ENCODE measurements at regions not wholly inside any gene's neighbourhood (a gene's known extent, or its start where the extent isn't known, plus 50 kb on each side); places are given as distances from the start of the nearest gene placed in this dataset.
"Not testable (repeated sequence)": the region's sequence is repeated elsewhere in the genome, so short reads cannot be mapped to it uniquely, and the experiment has no call there.

DNA sequence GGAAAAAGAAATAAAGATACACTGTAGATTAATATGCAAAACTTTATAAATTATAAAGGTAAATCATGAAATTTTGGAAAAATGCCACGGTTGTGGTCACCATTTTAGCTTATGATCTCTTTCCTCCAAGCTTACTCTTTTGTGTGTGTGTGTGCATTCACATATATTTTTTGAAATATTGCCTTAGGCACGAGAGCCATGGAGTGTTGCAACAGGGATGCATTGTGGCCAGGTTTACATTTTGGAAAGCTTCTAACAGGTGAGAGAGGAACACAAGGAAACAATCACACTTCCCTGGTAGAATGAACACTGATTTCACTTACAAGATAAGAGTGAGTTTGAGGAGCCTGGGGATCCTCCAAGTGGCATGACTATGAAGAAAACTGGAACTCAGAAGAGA is 214.5 kb upstream of the TENT5A start:
- DNase-seq (ENCODE audit: low spot score), result no peak

DNA sequence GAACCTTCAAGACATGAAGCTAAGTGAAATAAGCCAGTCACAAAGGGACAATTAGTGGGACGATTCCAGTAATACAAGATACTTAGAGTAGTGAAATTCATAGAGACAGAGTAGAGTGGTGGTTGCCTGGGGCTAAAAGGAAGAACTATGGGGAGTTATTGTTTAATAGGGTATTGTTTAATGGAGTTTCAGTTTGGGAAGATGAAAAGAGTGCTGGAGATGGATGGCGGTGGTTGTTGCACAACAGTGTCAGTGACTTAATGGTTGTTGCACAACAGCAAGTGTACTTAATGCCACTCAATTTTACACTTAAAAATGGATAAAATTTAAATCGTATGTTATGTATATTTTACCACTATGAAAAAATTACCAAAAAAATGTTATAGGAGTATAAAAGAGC is 209.7 kb upstream of the TENT5A start:
- DNase-seq (ENCODE audit: low spot score), result no peak

DNA sequence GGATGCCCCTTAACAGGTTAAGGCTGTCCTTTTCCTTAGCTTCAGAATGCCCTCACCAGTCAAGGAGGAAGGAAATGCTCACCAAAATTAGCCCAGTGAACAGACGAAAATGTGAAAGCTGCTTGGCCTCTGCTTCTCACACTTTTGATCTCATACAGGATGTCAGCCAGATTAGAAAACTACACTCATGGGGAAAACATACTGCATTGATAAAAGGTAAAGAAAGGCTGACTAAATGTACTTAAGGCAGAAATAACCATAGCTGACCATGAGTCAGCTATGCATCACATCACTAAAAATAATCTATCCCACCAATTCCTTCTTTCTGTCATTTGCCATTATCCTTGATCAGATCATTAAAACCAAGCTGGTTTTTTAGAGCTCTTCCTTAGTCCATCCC is 198.4 kb upstream of the TENT5A start:
- no peak for DNase-seq (ENCODE audit: low spot score)

DNA sequence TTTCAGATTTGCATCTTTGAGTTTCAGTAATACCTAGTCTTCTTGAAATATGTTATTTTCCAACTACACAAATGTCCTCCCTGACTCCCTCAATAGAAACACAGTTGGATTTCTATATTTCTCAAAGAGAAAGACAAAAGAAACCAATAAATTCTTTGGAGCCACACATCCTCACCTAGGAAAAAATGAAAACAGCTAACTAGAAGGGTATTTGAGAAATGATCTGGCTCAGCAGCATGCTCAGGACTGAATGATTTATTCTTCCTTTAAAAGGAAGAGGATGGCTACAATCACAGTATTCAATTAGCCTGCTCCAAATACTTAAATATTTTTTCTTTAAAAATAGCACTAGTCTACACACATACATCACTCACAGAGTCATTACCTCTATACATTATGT is 196.4 kb upstream of the TENT5A start:
- DNase-seq (ENCODE audit: low spot score), result no peak

DNA sequence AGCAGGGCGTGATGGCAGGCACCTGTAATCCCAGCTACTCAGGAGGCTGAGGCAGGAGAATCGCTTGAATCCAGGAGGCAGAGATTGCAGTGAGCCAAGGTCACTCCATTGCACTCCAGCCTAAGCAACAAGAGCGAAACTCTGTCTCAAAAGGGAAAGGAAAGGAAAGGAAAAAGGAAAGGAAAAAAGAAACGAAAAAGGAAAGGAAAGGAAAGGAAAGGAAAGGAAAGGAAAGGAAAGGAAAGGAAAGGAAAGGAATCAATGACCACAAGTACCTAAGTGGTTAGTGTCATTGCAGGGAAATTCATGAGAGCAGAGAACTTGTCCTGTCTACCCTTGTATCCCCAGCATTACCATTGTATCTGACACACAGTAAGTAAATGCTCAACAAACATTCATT is 195.7 kb upstream of the TENT5A start:
- not testable (repeated sequence) for DNase-seq (ENCODE audit: low spot score)

DNA sequence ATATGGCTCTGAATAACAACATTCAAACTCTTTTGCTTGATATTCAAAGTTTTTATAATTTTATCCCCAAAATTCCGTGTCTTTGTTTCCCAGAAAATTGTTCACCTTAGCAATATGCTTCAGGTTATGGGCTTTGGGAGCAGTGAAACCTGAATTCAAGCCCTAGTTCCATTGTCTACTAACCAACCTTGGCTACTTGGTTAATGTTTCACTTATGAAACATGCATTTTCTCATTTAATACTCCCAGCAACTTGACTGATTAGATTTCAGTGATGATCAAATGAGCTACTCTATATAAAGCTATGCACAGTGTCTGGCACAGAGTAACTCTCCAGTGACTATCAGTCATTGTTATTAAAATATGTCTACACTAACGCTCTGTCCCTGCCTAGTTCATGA is 192.2 kb upstream of the TENT5A start:
- DNase-seq (ENCODE audit: low spot score), result no peak

DNA sequence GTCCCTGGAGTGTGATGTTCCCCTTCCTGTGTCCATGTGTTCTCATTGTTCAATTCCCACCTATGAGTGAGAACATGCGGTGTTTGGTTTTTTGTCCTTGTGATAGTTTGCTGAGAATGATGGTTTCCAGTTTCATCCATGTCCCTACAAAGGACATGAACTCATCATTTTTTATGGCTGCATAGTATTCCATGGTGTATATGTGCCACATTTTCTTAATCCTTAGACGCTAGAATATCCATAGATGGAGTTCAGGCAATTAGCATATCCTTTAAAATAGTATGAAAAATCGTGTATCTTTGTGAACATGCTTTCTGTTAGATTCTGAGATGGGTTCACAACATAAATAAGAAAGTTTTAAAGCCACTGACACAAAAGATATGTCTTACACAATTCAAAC is 190.4 kb upstream of the TENT5A start:
- DNase-seq (ENCODE audit: low spot score), result not testable (repeated sequence)

DNA sequence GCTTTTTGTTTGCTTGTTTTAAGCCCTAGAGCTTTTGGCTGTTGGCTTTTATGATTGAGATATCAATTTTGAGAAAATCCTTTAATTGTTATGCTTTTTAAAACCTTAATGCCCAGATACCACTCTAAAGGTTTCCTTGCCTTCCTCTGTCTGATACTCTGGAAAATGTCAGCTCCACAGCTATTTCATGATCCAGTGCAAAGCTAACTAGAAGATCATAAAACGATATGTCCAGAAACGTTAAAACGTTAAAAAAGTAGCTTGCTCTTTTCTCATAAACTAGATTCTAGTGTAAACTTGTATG is 189.5 kb upstream of the TENT5A start:
- DNase-seq (ENCODE audit: low spot score), result no peak

DNA sequence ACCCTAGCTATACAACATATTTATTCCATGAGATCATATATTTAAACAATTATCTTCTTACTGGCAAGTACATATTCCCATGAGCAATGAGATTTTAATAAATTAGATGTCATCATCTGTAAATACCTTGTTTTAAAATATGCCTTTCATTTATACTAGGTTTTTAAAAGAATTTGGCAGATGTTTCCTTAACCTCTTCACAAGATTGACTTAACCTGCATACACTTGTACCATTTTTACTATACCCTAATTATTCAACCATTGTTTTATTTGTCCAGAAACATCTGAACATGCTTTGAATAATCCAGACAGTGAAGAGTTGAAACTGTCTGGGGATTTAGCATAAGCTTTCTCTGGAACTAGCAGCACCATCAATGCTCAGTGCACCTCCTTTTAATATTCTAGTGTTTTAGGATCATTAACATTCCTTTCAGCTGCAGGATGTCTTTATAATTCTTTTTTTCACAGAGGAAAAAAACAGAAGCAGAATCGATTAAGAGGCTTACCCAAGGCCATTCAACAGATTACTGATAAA is 188.0 kb upstream of the TENT5A start:
- DNase-seq (ENCODE audit: low spot score), result no peak

DNA sequence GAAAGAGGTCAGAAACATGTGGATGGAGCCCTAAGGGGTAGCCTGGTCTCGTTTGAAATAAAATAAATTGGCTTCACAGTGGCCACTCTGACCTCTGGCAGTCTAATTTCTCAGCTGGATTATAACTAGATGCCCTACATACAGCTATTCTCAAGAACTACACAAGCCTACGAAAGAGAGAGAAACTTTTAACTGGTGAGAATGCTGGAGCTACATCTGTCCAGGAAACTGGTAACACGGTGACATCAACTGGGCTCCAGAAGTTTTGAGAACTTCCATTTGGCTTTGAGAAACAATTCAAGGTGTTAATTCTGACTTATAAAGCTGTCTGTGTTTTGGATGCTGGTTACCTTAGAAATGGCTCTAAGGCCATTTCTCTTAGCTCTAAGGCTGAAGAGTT is 187.3 kb upstream of the TENT5A start:
- DNase-seq (ENCODE audit: low spot score), result no peak

DNA sequence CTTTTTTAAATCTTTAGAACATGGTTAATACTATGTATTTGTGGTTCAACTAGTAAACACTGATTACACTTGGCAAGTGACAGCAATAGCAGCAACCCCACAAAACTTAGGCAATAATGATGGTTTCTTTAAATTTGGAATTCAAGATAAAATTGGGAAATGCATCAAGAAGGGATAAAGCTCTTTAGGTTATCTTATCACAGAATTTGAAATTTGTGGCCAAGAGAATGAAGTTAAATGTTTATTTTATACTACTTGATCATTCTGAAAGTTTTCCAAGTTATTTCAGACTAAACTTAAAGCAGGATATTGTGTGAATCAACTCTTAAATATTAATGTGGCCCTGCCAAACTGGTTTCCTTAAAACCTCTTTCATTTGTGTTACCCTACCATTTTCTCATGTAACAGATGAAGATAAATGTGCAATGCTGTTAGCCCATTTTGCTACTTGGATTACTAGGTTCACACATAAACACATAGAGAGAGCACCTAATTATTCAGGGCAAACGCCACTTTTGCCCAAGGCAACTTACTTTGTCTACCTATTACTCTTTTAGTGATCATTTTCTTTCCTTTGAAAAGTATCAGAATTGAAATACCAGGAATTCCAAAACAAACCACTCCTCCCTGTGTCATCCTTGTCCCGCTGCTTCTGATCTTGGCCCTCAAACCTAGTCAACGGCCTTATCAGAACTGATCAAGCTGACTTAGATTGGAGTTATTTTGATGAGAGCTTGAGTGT is 186.7 kb upstream of the TENT5A start:
- DNase-seq (ENCODE audit: low spot score), result no peak

DNA sequence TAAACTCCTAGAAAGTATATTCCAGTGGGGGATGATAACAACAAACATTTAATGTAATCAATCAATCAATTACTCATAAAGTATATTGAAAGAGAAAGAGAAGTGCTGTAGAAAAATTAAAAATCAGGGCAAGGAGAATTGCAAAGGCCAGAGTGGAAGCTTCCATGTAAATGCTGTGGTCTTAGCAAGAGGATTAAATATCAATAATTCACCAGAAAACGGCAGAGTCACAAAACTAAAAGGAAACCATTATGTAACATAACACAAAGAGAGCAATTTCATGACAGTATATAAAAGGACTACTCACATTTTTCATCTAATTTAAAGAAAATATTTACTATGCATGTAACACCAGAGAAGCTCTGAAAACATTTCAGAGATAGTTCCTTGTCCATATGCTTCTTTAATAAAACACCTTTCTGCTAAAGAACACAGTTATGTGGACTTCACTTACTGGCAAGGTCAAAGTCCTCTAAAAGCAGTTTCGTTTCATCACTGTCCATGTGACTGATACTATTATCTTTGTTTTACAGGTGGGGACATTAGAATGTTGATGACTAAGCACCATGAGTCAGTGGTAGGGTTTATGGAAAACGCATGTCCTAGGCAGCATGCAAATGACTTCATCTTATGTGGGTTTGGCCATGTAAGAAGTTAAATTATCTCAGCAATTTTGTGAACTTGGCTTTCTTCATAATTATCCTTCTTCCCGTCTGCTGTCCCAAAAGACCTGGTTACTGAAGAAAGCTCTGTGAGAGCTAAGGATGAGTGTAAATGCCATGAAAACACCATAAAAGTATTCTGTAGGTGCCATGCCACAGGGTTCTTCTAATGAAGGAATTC is 185.8 kb upstream of the TENT5A start:
- no peak for DNase-seq (ENCODE audit: low spot score)

DNA sequence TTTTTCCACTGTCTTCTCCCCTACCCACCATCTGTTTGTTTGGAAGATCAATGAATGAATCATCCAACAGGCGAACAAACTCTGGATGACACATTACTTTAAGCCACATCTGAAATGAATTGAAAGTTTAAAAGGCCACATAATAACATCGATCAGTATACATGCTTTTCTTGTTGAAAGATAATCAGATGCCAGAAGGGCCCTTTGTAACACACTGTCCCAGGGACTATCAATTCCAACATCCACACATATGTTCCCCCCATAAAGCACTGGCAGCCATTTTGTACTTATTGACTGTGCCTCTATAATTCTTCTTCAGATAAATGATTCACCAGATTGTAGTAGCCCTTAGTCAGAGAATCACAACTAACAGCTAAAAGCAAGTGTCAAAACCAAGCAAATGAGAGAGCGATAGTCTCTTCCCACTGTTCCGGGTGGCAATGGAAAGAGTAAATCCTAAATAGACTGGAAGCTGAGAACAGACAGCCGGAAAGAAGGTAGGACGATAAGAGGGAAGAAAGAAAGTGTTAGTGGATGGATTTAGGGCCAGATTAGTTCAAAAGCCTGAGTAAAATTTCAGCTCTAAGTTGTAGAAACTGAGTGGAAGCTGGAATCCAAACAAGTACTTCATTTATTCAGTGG is 184.9 kb upstream of the TENT5A start:
- DNase-seq (ENCODE audit: low spot score), result no peak

DNA sequence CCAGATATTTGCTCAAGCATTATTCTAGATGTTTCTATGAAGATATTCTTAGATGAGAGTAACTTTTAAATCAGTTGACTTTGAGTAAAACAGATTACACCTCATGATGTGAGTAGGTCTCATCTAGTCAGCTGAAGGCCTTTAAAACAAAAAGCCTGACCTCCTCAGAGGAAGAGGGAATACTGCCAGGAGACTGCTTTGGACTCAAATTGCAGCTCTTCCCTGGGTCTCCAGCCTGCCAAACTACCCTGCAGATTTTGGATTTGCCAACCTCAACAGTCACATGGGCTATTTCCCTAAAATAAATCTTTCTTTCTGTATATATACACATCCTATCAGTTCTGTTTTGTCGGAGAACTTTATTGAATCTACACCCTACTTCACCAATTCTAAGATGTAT is 182.5 kb upstream of the TENT5A start:
- no peak for DNase-seq (ENCODE audit: low spot score)

DNA sequence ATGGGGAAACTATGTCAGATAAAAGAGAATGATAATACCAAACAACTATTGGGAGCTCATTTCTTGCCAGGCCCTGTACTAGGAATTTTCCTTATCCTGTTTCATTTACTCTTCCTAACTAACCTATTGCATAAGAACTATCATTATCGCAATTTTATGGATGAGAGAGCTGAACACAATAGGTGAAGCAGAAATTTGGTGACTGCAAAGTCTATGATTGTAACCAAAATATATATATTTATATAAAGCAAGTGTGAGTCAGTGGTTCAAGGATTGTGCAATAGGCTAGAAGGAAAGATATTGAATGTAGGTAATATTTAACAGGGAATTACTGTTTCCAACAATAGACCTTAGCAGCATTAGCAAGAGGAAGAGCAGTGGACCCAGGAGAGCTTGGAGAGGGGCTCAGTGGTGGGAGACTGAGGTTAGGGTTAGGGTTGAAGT is 181.1 kb upstream of the TENT5A start:
- no peak for DNase-seq (ENCODE audit: low spot score)

DNA sequence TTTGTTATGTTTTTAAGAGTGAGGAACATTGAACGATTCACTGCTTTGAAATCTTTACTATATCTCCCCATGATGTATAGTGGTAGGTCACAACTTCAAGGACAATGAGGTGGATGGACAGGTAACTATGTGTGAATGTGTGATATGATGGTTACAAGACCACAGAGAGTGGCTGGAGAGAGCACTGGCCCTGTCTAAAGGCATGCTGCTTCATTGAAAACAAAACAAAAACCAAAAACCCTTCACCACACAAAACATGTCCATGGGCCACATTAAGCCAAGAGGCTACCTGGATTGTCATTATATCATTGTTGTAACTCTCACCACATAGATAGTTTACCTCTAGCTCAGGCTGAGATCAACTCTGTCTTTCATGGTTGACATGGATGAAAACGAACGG is 180.6 kb upstream of the TENT5A start:
- no peak for DNase-seq (ENCODE audit: low spot score)

DNA sequence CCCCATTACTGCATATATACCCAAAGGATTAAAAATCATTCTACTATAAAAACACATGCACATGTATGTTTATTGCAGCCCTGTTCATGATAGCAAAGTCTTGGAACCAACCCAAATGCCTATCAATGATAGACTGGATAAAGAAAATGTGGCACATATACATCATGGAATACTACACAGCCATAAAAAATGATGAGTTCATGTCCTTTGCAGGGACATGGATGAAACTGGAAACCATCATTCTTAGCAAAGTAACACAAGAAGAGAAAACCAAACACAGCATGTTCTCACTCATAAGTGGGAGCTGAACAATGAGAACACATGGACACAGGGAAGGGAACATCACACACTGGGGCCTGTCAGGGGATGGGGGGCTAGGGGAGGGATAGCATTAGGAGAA is 180.0 kb upstream of the TENT5A start:
- DNase-seq (ENCODE audit: low spot score), result not testable (repeated sequence)

DNA sequence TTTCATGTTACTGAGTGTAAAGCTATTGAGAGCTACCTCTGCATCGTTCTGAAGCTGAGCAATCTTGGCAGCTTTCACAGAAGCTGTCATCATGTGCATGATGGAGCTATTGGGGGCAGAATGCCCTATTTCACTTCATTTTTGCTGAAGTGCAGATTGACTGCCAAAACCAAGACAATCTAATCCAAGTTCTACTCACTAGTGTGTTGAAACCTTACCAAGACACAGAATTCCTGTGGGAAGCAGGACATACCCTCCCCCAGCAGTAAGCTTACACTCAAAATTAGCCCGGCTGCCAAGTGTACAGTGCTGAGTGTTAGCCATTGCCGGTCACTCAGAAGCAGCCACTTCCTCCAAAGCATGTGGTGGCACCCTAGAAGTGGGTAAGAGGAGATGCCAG is 177.3 kb upstream of the TENT5A start:
- DNase-seq (ENCODE audit: low spot score), result no peak

DNA sequence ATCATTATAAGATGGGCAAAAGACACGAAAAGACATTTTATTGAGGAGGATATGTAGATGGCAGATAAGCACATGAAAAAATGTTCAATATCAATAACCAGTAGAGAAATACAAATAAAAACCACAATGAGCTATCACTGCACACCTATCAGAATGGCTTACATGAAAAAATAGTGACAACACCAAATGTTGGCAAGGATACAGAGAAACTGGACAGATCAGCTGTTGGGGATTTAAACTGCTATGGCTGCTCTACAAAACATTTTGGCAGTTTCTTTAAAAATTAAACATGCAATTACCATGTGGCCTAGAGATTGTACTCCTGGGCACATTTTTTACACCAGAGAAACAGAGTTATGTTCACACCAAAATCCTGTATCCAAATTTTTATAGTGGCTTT is 172.7 kb upstream of the TENT5A start:
- no peak for DNase-seq (ENCODE audit: low spot score)

DNA sequence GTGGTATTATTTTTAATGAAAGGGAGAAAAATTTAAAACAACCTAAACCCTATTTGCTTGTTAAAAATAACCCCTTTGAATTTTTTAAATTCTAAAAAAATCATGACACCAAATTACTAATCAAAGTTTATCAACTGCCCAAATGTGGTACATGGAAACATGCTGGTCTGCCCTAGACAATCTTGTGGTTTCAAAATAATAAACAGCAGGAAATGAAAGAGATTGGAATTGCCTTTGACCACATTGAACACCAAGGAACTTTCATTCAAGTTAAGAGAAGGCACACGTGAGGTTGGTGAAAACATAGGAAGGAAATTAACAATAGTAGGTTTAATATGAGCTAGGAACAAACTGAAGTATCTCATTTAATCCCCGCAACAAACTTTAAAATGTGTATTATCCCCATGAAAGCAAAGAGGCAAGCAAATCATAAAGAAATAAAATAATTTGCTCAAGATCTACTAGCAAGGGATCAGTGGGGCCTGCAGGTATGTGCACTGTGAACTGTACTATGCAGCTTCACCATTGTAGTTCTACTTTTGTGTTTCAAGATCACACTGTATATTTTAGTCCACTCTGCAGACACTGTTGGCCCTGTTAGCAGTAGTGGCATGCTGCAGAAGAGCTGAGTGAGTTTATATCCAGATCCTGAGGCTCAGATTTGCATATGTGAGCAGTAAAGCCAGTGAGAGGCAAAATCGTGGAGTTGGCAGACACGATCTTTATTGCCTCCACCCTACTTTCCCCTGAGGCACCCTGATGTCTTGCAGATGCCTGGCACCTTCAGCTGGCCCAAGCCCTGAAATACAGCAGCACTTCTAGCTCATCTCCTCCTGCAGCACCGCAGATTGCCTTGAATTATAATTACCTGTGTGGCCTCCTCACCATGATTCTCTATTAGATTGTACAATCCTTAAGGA is 157.8 kb upstream of the TENT5A start:
- DNase-seq (ENCODE audit: low spot score), result no peak

DNA sequence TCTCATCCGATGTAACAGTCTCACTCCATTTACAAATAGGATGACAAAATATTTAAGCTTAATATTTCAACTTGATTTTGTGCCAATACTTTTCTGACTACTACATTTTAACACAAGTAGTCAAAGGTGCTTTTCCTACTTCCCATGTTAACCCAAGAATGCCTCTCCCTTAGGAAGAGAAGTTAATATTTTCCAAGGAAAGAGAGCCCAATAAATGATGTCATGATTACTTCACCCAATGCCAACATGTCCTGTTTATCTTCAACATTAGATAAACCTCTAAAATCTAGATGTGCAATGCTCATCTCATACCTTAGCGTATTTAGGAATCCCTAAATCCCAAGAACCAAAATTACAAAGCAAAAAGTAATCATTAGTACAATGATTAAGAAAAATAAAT is 156.7 kb upstream of the TENT5A start:
- no peak for DNase-seq (ENCODE audit: low spot score)

DNA sequence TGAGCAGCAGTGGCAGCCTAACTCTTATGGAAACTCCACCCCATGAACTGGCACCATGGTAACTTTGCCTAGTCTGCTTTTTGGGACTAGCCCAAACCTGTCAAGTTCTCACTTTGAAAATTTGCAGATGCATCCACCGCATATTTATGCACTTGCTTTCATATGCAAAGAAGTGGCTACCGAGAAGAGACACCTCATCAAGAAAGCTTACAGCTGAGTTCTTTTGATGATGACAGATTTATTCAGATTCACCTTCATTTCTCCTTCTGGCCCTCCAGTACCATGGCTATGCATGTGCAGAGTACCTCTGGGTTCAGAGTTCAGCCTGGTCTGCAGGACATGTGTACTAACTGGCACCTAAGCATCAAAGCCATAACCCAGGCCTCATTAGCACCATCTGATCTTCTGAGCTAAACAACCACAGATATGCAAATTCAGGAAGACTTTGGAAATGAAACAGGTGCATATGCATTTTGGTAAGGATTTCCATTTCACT is 154.3 kb upstream of the TENT5A start:
- DNase-seq (ENCODE audit: low spot score), result no peak

All from NAMALWA (cell line).